ENCODE measurements at regions not wholly inside any gene's neighbourhood (a gene's known extent, or its start where the extent isn't known, plus 50 kb on each side); places are given as distances from the start of the nearest gene placed in this dataset.
"Not testable (repeated sequence)": the region's sequence is repeated elsewhere in the genome, so short reads cannot be mapped to it uniquely, and the experiment has no call there.

GRCh38 chr3:162586591-162586990, 1090.0 kb downstream of the OTOL1 start:
- no TSS peak for BruUV-seq (replicated peaks)
- no peak for DNase-seq (ENCODE audit: low spot score)
- no peaks in the 10 kb centered on the region for H3K9me3 ChIP-seq (ENCODE audit: low read depth, low read length, poor library complexity, severe bottlenecking)
- CTCF ChIA-PET: no interaction called here
- no peaks in the 10 kb centered on the region for H3K27me3 ChIP-seq (replicated peaks; ENCODE audit: insufficient read depth, low read depth, low read length, poor library complexity)
- no peak overlapping the region for H3K4me3 ChIP-seq (ENCODE audit: low read depth, low read length, poor library complexity, severe bottlenecking)
- POLR2A ChIA-PET (ENCODE audit: low non-redundant PET): no interaction called here
- H3K36me3 ChIP-seq (ENCODE audit: insufficient read depth, low read length, poor library complexity, severe bottlenecking): no peaks in the 10 kb centered on the region
- intact Hi-C loops (cut with micrococcal nuclease; ENCODE audit: unreplicated experiment): no loop called here
- TF ChIP-seq CTCF (conservative IDR thresholded peaks at IDR 0.05; ENCODE audit: low read depth, low read length) (no peak), EZH2 (IDR thresholded peaks at IDR 0.05; ENCODE audit: borderline replicate concordance, low read depth, low read length, poor library complexity, severe bottlenecking) (no peak)
- no peak overlapping the region for H3K27ac ChIP-seq (ENCODE audit: low read depth, low read length, poor library complexity, severe bottlenecking)
- no peaks in the 10 kb centered on the region for H3K4me1 ChIP-seq (ENCODE audit: insufficient read depth, low read length, poor library complexity, severe bottlenecking)

DNA sequence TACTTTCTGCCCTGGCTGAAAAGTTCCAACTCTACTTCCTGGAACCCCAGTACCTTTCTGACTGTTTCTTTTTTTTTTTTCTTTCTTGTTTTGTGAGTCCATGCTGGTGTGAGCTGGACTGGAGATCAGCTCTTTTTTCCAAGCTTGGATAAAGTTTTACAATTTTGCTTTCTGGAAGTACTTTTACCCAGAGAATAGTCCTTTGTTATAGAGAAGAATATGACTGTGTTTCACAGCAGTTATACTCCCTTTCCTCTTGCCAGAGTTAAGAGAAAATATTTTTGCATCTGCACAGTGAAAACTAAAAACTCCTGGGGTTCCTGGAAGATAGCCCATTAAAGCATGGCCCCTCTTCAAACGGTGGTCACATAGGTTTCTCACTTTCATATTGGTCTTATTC, 1100.6 kb downstream of the OTOL1 start:
- Histone ChIP-seq H3K27ac (ENCODE audit: low read depth, low read length, poor library complexity, severe bottlenecking) (no peak overlapping the region), H3K9me3 (ENCODE audit: low read depth, low read length, poor library complexity, severe bottlenecking) (no peaks in the 10 kb centered on the region), H3K27me3 (replicated peaks; ENCODE audit: insufficient read depth, low read depth, low read length, poor library complexity) (no peaks in the 10 kb centered on the region), H3K36me3 (ENCODE audit: insufficient read depth, low read length, poor library complexity, severe bottlenecking) (no peaks in the 10 kb centered on the region), H3K4me3 (ENCODE audit: low read depth, low read length, poor library complexity, severe bottlenecking) (no peak overlapping the region), H3K4me1 (ENCODE audit: insufficient read depth, low read length, poor library complexity, severe bottlenecking) (no peaks in the 10 kb centered on the region)
- BruUV-seq (replicated peaks): no TSS peak
- intact Hi-C loops (cut with micrococcal nuclease; ENCODE audit: unreplicated experiment): no loop called here
- DNase-seq (ENCODE audit: low spot score): no peak
- TF ChIP-seq EZH2 (IDR thresholded peaks at IDR 0.05; ENCODE audit: borderline replicate concordance, low read depth, low read length, poor library complexity, severe bottlenecking): no peak
- TF ChIP-seq CTCF (conservative IDR thresholded peaks at IDR 0.05; ENCODE audit: low read depth, low read length): no peak
- CTCF ChIA-PET: no interaction called here
- POLR2A ChIA-PET (ENCODE audit: low non-redundant PET): no interaction called here

DNA sequence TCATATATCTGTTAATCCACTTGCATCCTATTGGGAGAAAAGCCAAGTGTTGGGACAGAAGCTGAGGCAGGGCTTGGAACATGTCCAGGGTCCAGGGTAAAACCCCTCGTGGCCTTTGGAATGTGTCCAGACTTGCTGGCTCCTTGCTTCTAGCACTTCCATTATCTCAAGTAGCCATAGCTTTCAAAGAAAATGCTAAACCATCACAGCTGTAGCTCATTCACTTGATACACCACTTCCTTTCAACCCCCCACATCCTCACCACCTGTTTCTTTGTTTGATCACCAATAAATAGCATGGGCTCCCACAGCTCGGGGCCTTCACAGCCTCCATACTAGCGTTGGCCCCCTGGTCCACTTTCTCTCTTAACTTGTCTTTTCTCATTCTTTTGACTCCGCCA, 1101.9 kb downstream of the OTOL1 start:
- H3K36me3 ChIP-seq (ENCODE audit: insufficient read depth, low read length, poor library complexity, severe bottlenecking); H3K9me3 ChIP-seq (ENCODE audit: low read depth, low read length, poor library complexity, severe bottlenecking); H3K4me3 ChIP-seq (ENCODE audit: low read depth, low read length, poor library complexity, severe bottlenecking); BruUV-seq (replicated peaks); H3K27ac ChIP-seq (ENCODE audit: low read depth, low read length, poor library complexity, severe bottlenecking); DNase-seq (ENCODE audit: low spot score); CTCF ChIA-PET; POLR2A ChIA-PET (ENCODE audit: low non-redundant PET); intact Hi-C loops (cut with micrococcal nuclease; ENCODE audit: unreplicated experiment); H3K27me3 ChIP-seq (replicated peaks; ENCODE audit: insufficient read depth, low read depth, low read length, poor library complexity); H3K4me1 ChIP-seq (ENCODE audit: insufficient read depth, low read length, poor library complexity, severe bottlenecking): not testable (repeated sequence)

GRCh38 chr3:162599742-162600141, 1103.1 kb downstream of the OTOL1 start:
- POLR2A ChIA-PET (ENCODE audit: low non-redundant PET); H3K4me3 ChIP-seq (ENCODE audit: low read depth, low read length, poor library complexity, severe bottlenecking); intact Hi-C loops (cut with micrococcal nuclease; ENCODE audit: unreplicated experiment): not testable (repeated sequence)

More at GRCh38 chr3:162599742-162600141, 1103.1 kb downstream of the OTOL1 start:
- CTCF ChIA-PET; BruUV-seq (replicated peaks); H3K4me1 ChIP-seq (ENCODE audit: insufficient read depth, low read length, poor library complexity, severe bottlenecking); H3K36me3 ChIP-seq (ENCODE audit: insufficient read depth, low read length, poor library complexity, severe bottlenecking); H3K9me3 ChIP-seq (ENCODE audit: low read depth, low read length, poor library complexity, severe bottlenecking); H3K27me3 ChIP-seq (replicated peaks; ENCODE audit: insufficient read depth, low read depth, low read length, poor library complexity); H3K27ac ChIP-seq (ENCODE audit: low read depth, low read length, poor library complexity, severe bottlenecking); DNase-seq (ENCODE audit: low spot score): not testable (repeated sequence)

Measured in A673 (cell line).